H9 (cell line): ENCODE measurements at regions not wholly inside any gene's neighbourhood (a gene's known extent, or its start where the extent isn't known, plus 50 kb on each side); places are given as distances from the start of the nearest gene placed in this dataset.

Experiments used
- DNase-seq: peaks from one replicate; pipeline ENCODE4 v3.0.0-alpha.2; 2017
- H2AFZ ChIP-seq: one replicate; pipeline ENCODE4 v1.6.1; 2013; ENCODE audit warnings: mild to moderate bottlenecking, low read length, control low read depth, moderate library complexity
- H2AK5ac ChIP-seq: 2 replicates; pipeline ENCODE4 v1.6.1; 2013; ENCODE audit warnings: low read length, control low read depth, mixed read lengths; ENCODE audit not compliant: insufficient read length
- H2BK120ac ChIP-seq: one replicate; pipeline ENCODE4 v1.6.1; 2013; ENCODE audit warnings: low read depth, mild to moderate bottlenecking, low read length, control low read depth, inconsistent platforms; ENCODE audit not compliant: poor library complexity, severe bottlenecking
- H2BK12ac ChIP-seq: 2 replicates; pipeline ENCODE4 v1.6.1; 2013; ENCODE audit warnings: low read length, control low read depth, mixed read lengths, low read depth; ENCODE audit not compliant: insufficient read length
- H2BK15ac ChIP-seq: 2 replicates; pipeline ENCODE4 v1.6.1; 2013; ENCODE audit warnings: low read depth, low read length, control low read depth
- H2BK20ac ChIP-seq: one replicate; pipeline ENCODE4 v1.6.1; 2013; ENCODE audit warnings: low read depth, mild to moderate bottlenecking, low read length, control low read depth, inconsistent platforms; ENCODE audit not compliant: poor library complexity, severe bottlenecking
- H2BK5ac ChIP-seq: 2 replicates; pipeline ENCODE4 v1.6.1; 2013; ENCODE audit warnings: low read length, control low read depth, mixed read lengths; ENCODE audit not compliant: insufficient read length
- H3K14ac ChIP-seq: 2 replicates; pipeline ENCODE4 v1.6.1; 2013; ENCODE audit warnings: low read length, control low read depth; ENCODE audit not compliant: insufficient read depth
- H3K18ac ChIP-seq: 2 replicates; pipeline ENCODE4 v1.6.1; 2013; ENCODE audit warnings: low read depth, mild to moderate bottlenecking, mixed read lengths, low read length, control low read depth; ENCODE audit not compliant: insufficient read length
- H3K23ac ChIP-seq: 2 replicates; pipeline ENCODE4 v1.6.1; 2013; ENCODE audit warnings: low read length, control low read depth, mixed read lengths, low read depth; ENCODE audit not compliant: insufficient read length
- H3K23me2 ChIP-seq: 2 replicates; pipeline ENCODE4 v1.6.1; 2013; ENCODE audit warnings: low read depth, mild to moderate bottlenecking, mixed read lengths, low read length, control low read depth; ENCODE audit not compliant: insufficient read length, poor library complexity, severe bottlenecking
- H3K27ac ChIP-seq: 2 replicates; pipeline ENCODE4 v1.5.1; 2013; ENCODE audit warnings: low read length, control low read depth, mixed read lengths, low read depth; ENCODE audit not compliant: insufficient read length
- H3K27me3 ChIP-seq: 2 replicates; pipeline ENCODE4 v1.6.1; 2013; ENCODE audit warnings: low read length, control low read depth, inconsistent platforms; ENCODE audit not compliant: insufficient read depth
- H3K4ac ChIP-seq: 2 replicates; pipeline ENCODE4 v1.6.1; 2013; ENCODE audit warnings: low read depth, mild to moderate bottlenecking, control low read depth, inconsistent platforms, low read length, moderate library complexity
- H3K4me1 ChIP-seq: 2 replicates; pipeline ENCODE4 v1.6.1; 2013; ENCODE audit warnings: low read length, control low read depth, inconsistent platforms; ENCODE audit not compliant: insufficient read depth
- H3K4me2 ChIP-seq: 2 replicates; pipeline ENCODE4 v1.6.1; 2013; ENCODE audit warnings: low read length, control low read depth, mixed read lengths; ENCODE audit not compliant: insufficient read length, insufficient read depth
- H3K56ac ChIP-seq: 2 replicates; pipeline ENCODE4 v1.6.1; 2013; ENCODE audit warnings: low read depth, mild to moderate bottlenecking, mixed read lengths, low read length, control low read depth; ENCODE audit not compliant: insufficient read length
- H3K79me1 ChIP-seq: 2 replicates; pipeline ENCODE4 v1.6.1; 2013; ENCODE audit warnings: low read depth, mild to moderate bottlenecking, moderate library complexity, low read length, control low read depth, inconsistent platforms; ENCODE audit not compliant: insufficient read depth, poor library complexity, severe bottlenecking
- H3K79me2 ChIP-seq: 2 replicates; pipeline ENCODE4 v1.6.1; 2013; ENCODE audit warnings: low read length, control low read depth, inconsistent platforms; ENCODE audit not compliant: insufficient read depth
- H3K9ac ChIP-seq: 2 replicates; pipeline ENCODE4 v1.6.1; 2013; ENCODE audit warnings: low read length, control low read depth, mixed read lengths; ENCODE audit not compliant: insufficient read length; ENCODE audit errors: extremely low read depth
- H3K9me3 ChIP-seq: one replicate; pipeline ENCODE4 v1.6.1; 2013; ENCODE audit warnings: low read depth, low read length, inconsistent platforms; ENCODE audit not compliant: control insufficient read depth
- H3T11ph ChIP-seq: one replicate; pipeline ENCODE4 v1.6.1; 2013; ENCODE audit warnings: mild to moderate bottlenecking, low read length, control low read depth, inconsistent platforms
- H4K20me1 ChIP-seq: one replicate; pipeline ENCODE4 v1.6.1; 2013; ENCODE audit not compliant: control insufficient read depth, insufficient read length, insufficient read depth
- H4K5ac ChIP-seq: 2 replicates; pipeline ENCODE4 v1.6.1; 2013; ENCODE audit warnings: low read depth, mild to moderate bottlenecking, mixed read lengths, low read length, control low read depth; ENCODE audit not compliant: insufficient read length
- H4K8ac ChIP-seq: replicated peaks from 2 replicates; pipeline ENCODE4 v1.6.1; 2013; ENCODE audit warnings: low read length, control low read depth, mixed read lengths, low read depth; ENCODE audit not compliant: insufficient read length
- H4K91ac ChIP-seq: 2 replicates; pipeline ENCODE4 v1.6.1; 2013; ENCODE audit warnings: low read depth, mild to moderate bottlenecking, moderate library complexity, mixed read lengths, low read length, control low read depth; ENCODE audit not compliant: insufficient read length
- H3K27ac Mint-ChIP-seq, 3 experiments: 2 replicates in 2 of 3; 3 replicates in 1 of 3; pipeline ENCODE4 v1.8.0; 2020 to 2021; ENCODE audit warnings: mixed read lengths in 3 of 3, mild to moderate bottlenecking in 1 of 3, moderate library complexity in 1 of 3
- H3K27me3 Mint-ChIP-seq: 2 replicates; pipeline ENCODE4 v1.8.0; 2021; ENCODE audit warnings: low read depth, mild to moderate bottlenecking, moderate library complexity, mixed read lengths
- H3K36me3 Mint-ChIP-seq, 3 experiments: 2 replicates in 2 of 3; 3 replicates in 1 of 3; pipeline ENCODE4 v1.8.0; 2020 to 2021; ENCODE audit warnings: low read depth in 3 of 3, mixed read lengths in 3 of 3; ENCODE audit not compliant: insufficient read depth in 1 of 3
- H3K4me1 Mint-ChIP-seq, 2 experiments: 2 replicates each; pipeline ENCODE4 v1.8.0; 2020; ENCODE audit warnings: mixed read lengths in 2 of 2
- H3K4me3 Mint-ChIP-seq, 2 experiments: 2 replicates in 1 of 2; 3 replicates in 1 of 2; pipeline ENCODE4 v1.8.0; 2020 to 2021; ENCODE audit warnings: mild to moderate bottlenecking in 2 of 2, mixed read lengths in 2 of 2, moderate library complexity in 1 of 2
- H3K9me3 Mint-ChIP-seq, 2 experiments: 2 replicates in 1 of 2; 3 replicates in 1 of 2; pipeline ENCODE4 v1.8.0; 2020; ENCODE audit warnings: mild to moderate bottlenecking in 2 of 2, mixed read lengths in 2 of 2, moderate library complexity in 1 of 2
- CTCF ChIP-seq: fragments of 200-600 bp; sonication (generic); conservative IDR thresholded peaks from 3 replicates; pipeline ENCODE4 v1.8.0; 2021; ENCODE audit warnings: antibody characterized with exemption, mild to moderate bottlenecking

- TF ChIP-seq CTCF, result no peak
- Histone ChIP-seq H4K20me1 (no peaks in the 10 kb centered on the region), H3K9ac (no peak overlapping the region), H3K79me1 (no peaks in the 10 kb centered on the region), H2BK20ac (no peak overlapping the region), H2BK12ac (no peak overlapping the region), H3T11ph (no peak overlapping the region), H3K27me3 (no peaks in the 10 kb centered on the region), H3K4ac (no peak overlapping the region), H2AFZ (no peak overlapping the region), H3K14ac (no peak overlapping the region), H4K91ac (no peak overlapping the region), H3K23ac (no peak overlapping the region), H3K56ac (no peak overlapping the region), H3K23me2 (no peaks in the 10 kb centered on the region), H4K8ac (no peak overlapping the region), H3K4me1 (no peaks in the 10 kb centered on the region), H3K79me2 (no peaks in the 10 kb centered on the region), H3K4me2 (no peak overlapping the region), H3K18ac (no peak overlapping the region), H3K9me3 (peaks cover 27% of the 10 kb centered on the region), H3K27ac (no peak overlapping the region), H2BK5ac (no peak overlapping the region), H2BK120ac (no peak overlapping the region), H2AK5ac (no peak overlapping the region), H2BK15ac (no peak overlapping the region), H4K5ac (no peak overlapping the region)
- Mint-ChIP-seq H3K9me3 (peaks cover 9 to 48% of the 10 kb centered on the region in 2 experiments), H3K4me1 (peaks cover 0 to 8% of the 10 kb centered on the region in 2 experiments; a peak in 1 of 4 replicates), H3K4me3 (no peak overlapping the region), H3K27me3 (no peaks in the 10 kb centered on the region), H3K36me3 (no peaks in the 10 kb centered on the region), H3K27ac (no peak overlapping the region)
- no peak for DNase-seq
Observed at GRCh38 chrX:21193196-21193595, 181.0 kb upstream of the CNKSR2 start.
